Natural killer cell (primary cell): ENCODE measurements at regions not wholly inside any gene's neighbourhood (a gene's known extent, or its start where the extent isn't known, plus 50 kb on each side); places are given as distances from the start of the nearest gene placed in this dataset.

ENCODE experiments used
- ATAC-seq, 3 donors: fragments of 150-1000 bp in 2 of 3; fragments of 200-7000 bp in 1 of 3; cut with Tn5 transposase; 1 replicate in 1 of 3; 2 replicates in 2 of 3; pipeline ENCODE4 v1.10.0; 2021; ENCODE audit warnings: mild to moderate bottlenecking in 2 of 3, moderate library complexity in 2 of 3
- DNase-seq, 2 donors: peaks; one replicate each; pipeline versions ENCODE4 v3.0.0 to v3.0.0-alpha.2; 2013 to 2021; ENCODE audit warnings: mixed read lengths in 1 of 2
- H3K27ac ChIP-seq: one replicate; pipeline ENCODE4 v1.5.1; 2013; ENCODE audit warnings: mild to moderate bottlenecking, low read length
- H3K27me3 ChIP-seq: one replicate; pipeline ENCODE4 v1.6.1; 2013; ENCODE audit warnings: low read length; ENCODE audit not compliant: control insufficient read depth, insufficient read depth
- H3K36me3 ChIP-seq: one replicate; pipeline ENCODE4 v1.6.1; 2013; ENCODE audit warnings: low read length; ENCODE audit not compliant: control insufficient read depth, insufficient read depth
- H3K4me1 ChIP-seq: one replicate; pipeline ENCODE4 v1.6.1; 2013; ENCODE audit warnings: low read length; ENCODE audit not compliant: control insufficient read depth, insufficient read depth
- H3K4me3 ChIP-seq: one replicate; pipeline ENCODE4 v1.5.1; 2013; ENCODE audit warnings: low read length
- H3K9me3 ChIP-seq: one replicate; pipeline ENCODE4 v1.6.1; 2013; ENCODE audit warnings: low read length; ENCODE audit not compliant: control insufficient read depth, insufficient read depth
- H3K27ac Mint-ChIP-seq, 2 donors: one replicate each; pipeline ENCODE4 v1.8.0; 2022; ENCODE audit warnings: mild to moderate bottlenecking in 2 of 2, mixed read lengths in 2 of 2, moderate library complexity in 1 of 2
- H3K27me3 Mint-ChIP-seq, 2 donors: one replicate each; pipeline ENCODE4 v1.8.0; 2022; ENCODE audit warnings: low read depth in 2 of 2, mixed read lengths in 2 of 2
- H3K36me3 Mint-ChIP-seq: one replicate; pipeline ENCODE4 v1.8.0; 2022; ENCODE audit warnings: mixed read lengths
- H3K4me1 Mint-ChIP-seq, 2 donors: one replicate each; pipeline ENCODE4 v1.8.0; 2022; ENCODE audit warnings: mixed read lengths in 2 of 2
- H3K4me3 Mint-ChIP-seq: one replicate; pipeline ENCODE4 v1.8.0; 2022; ENCODE audit warnings: mild to moderate bottlenecking, moderate library complexity, mixed read lengths
- H3K9me3 Mint-ChIP-seq, 2 donors: one replicate each; pipeline ENCODE4 v1.8.0; 2022; ENCODE audit warnings: mixed read lengths in 2 of 2
- WGBS: methylation state at CpG from one replicate; pipeline ENCODE4 v1.1.7; 2013; ENCODE audit warnings: missing lambda C conversion rate; ENCODE audit not compliant: insufficient coverage; 5-methylcytosine and 5-hydroxymethylcytosine counted together
- intact Hi-C: fragments of 100-400 bp; cut with micrococcal nuclease; formaldehyde crosslinking; loops from one replicate; pipeline ENCODE4 v1.14.2; 2022
- TF ChIP-seq, protein P1 (sequence below): fragments of 200-600 bp; IDR thresholded peaks from one replicate; pipeline ENCODE4 v1.8.0; 2022; ENCODE audit warnings: antibody characterized with exemption

GRCh38 chr4:125511715-125512114 lies 197.0 kb downstream of the FAT4 start:
- Mint-ChIP-seq H3K27me3 (no peaks in the 10 kb centered on the region), H3K4me1 (no peaks in the 10 kb centered on the region), H3K27ac (no peak overlapping the region), H3K9me3 (no peaks in the 10 kb centered on the region), H3K36me3 (peaks cover 8% of the 10 kb centered on the region), H3K4me3 (no peak overlapping the region)
- Histone ChIP-seq H3K9me3 (no peaks in the 10 kb centered on the region), H3K4me3 (no peak overlapping the region), H3K27me3 (no peaks in the 10 kb centered on the region), H3K27ac (no peak overlapping the region), H3K4me1 (no peaks in the 10 kb centered on the region), H3K36me3 (no peaks in the 10 kb centered on the region)
- TF ChIP-seq, protein P1, sequence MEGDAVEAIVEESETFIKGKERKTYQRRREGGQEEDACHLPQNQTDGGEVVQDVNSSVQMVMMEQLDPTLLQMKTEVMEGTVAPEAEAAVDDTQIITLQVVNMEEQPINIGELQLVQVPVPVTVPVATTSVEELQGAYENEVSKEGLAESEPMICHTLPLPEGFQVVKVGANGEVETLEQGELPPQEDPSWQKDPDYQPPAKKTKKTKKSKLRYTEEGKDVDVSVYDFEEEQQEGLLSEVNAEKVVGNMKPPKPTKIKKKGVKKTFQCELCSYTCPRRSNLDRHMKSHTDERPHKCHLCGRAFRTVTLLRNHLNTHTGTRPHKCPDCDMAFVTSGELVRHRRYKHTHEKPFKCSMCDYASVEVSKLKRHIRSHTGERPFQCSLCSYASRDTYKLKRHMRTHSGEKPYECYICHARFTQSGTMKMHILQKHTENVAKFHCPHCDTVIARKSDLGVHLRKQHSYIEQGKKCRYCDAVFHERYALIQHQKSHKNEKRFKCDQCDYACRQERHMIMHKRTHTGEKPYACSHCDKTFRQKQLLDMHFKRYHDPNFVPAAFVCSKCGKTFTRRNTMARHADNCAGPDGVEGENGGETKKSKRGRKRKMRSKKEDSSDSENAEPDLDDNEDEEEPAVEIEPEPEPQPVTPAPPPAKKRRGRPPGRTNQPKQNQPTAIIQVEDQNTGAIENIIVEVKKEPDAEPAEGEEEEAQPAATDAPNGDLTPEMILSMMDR, result no peak
- DNase-seq (no peak), ATAC-seq (no peak)
- 84% methylated on average over 3 of the region's 3 CpGs for WGBS
- intact Hi-C loops, result no loop called here

- Mint-ChIP-seq H3K36me3 (peaks cover 8% of the 10 kb centered on the region), H3K27me3 (peaks cover 0 to 7% of the 10 kb centered on the region in 2 donors), H3K9me3 (no peaks in the 10 kb centered on the region), H3K4me3 (no peak overlapping the region), H3K27ac (no peak overlapping the region), H3K4me1 (no peaks in the 10 kb centered on the region)
- Histone ChIP-seq H3K4me3 (no peak overlapping the region), H3K36me3 (no peaks in the 10 kb centered on the region), H3K27me3 (no peaks in the 10 kb centered on the region), H3K4me1 (no peaks in the 10 kb centered on the region), H3K27ac (no peak overlapping the region), H3K9me3 (no peaks in the 10 kb centered on the region)
- TF ChIP-seq, protein P1, result no peak
- ATAC-seq, result no peak
- DNase-seq, result no peak
- intact Hi-C loops, result no loop called here
- 79% methylated on average over 1 of the region's 1 CpG for WGBS
Observed at GRCh38 chr4:125515016-125515415, 200.3 kb downstream of the FAT4 start.

GRCh38 chr4:125517831-125518230 lies 203.1 kb downstream of the FAT4 start:
- Histone ChIP-seq H3K9me3 (no peaks in the 10 kb centered on the region), H3K27ac (no peak overlapping the region), H3K4me1 (no peaks in the 10 kb centered on the region), H3K36me3 (no peaks in the 10 kb centered on the region), H3K27me3 (no peaks in the 10 kb centered on the region), H3K4me3 (no peak overlapping the region)
- Mint-ChIP-seq H3K4me3 (no peak overlapping the region), H3K36me3 (peaks cover 8% of the 10 kb centered on the region), H3K27me3 (peaks cover 0 to 7% of the 10 kb centered on the region in 2 donors), H3K27ac (no peak overlapping the region), H3K9me3 (no peaks in the 10 kb centered on the region), H3K4me1 (peaks cover 0 to 5% of the 10 kb centered on the region in 2 donors)
- no peak for DNase-seq
- TF ChIP-seq, protein P1, result no peak
- no peak for ATAC-seq
- intact Hi-C loops, result no loop called here
- WGBS, result 83% methylated on average over 1 of the region's 2 CpGs

- peaks cover 0 to 5% of the 10 kb centered on the region in 2 donors for H3K4me1 Mint-ChIP-seq
- Histone ChIP-seq H3K36me3 (no peaks in the 10 kb centered on the region), H3K27ac (no peak overlapping the region), H3K4me1 (no peaks in the 10 kb centered on the region), H3K27me3 (no peaks in the 10 kb centered on the region), H3K9me3 (no peaks in the 10 kb centered on the region), H3K4me3 (no peak overlapping the region)
- no peaks in the 10 kb centered on the region for H3K9me3 Mint-ChIP-seq
- TF ChIP-seq, protein P1, result no peak
- intact Hi-C loops, result no loop called here
- DNase-seq (no peak), ATAC-seq (no peak)
- WGBS, result no CpG with 5 or more reads among the region's 1 CpG
- H3K27me3 Mint-ChIP-seq, result peaks cover 0 to 7% of the 10 kb centered on the region in 2 donors
- H3K36me3 Mint-ChIP-seq, result peaks cover 8% of the 10 kb centered on the region
- H3K27ac Mint-ChIP-seq, result no peak overlapping the region
- H3K4me3 Mint-ChIP-seq, result no peak overlapping the region
Observed at GRCh38 chr4:125518281-125518680, 203.5 kb downstream of the FAT4 start.
